ENCODE measurements at regions not wholly inside any gene's neighbourhood (a gene's known extent, or its start where the extent isn't known, plus 50 kb on each side); places are given as distances from the start of the nearest gene placed in this dataset.

DNA sequence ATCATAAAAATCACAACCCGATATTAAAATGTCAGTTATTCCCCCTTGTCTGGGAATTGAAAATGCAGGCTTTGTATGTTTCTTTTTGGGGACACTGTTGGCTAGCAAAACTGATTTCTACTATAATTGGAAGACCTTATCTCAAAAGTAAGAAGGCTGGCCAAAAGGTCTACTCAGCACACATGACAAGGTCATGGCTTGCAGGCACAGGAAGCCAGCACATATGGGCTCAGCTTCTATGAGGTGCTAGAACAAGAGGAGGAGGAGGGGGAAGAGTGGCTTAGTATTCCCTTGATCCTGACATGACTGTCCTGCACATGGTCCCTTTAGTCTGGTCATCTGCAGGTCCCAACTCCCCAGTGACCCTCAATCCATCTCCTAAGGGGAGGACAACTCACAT is 681.2 kb downstream of the SQOR start:
- H3K27me3 Mint-ChIP-seq: no peaks in the 10 kb centered on the region
- no peak overlapping the region for H3K4me3 Mint-ChIP-seq
- H3K36me3 Mint-ChIP-seq: no peaks in the 10 kb centered on the region
- no peaks in the 10 kb centered on the region for H3K9me3 Mint-ChIP-seq (ENCODE audit: low read depth)
- no peak overlapping the region for H3K27ac Mint-ChIP-seq
- H3K4me1 Mint-ChIP-seq (ENCODE audit: low read depth): no peaks in the 10 kb centered on the region

DNA sequence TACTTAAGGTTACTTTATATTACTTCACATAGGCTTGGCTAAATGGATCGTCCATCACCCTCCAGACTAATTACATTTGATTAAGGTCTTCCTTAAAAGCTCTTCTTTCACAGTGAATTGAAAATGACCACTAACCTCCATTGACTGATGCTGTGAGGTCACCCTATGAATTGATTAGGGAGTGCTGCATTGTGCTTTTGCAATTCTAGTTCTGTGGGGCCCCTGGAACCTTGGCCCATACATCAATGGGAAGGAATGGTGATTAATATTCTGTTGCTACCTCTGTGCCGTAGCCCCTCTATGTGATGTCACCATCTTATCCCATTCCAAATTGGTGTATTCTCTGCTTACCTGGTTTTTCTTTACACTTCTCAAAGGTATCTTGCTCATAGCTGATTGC is 682.2 kb downstream of the SQOR start:
- H3K36me3 Mint-ChIP-seq: no peaks in the 10 kb centered on the region
- no peak overlapping the region for H3K4me3 Mint-ChIP-seq
- H3K4me1 Mint-ChIP-seq (ENCODE audit: low read depth): no peaks in the 10 kb centered on the region
- H3K9me3 Mint-ChIP-seq (ENCODE audit: low read depth): no peaks in the 10 kb centered on the region
- no peaks in the 10 kb centered on the region for H3K27me3 Mint-ChIP-seq
- no peak overlapping the region for H3K27ac Mint-ChIP-seq

DNA sequence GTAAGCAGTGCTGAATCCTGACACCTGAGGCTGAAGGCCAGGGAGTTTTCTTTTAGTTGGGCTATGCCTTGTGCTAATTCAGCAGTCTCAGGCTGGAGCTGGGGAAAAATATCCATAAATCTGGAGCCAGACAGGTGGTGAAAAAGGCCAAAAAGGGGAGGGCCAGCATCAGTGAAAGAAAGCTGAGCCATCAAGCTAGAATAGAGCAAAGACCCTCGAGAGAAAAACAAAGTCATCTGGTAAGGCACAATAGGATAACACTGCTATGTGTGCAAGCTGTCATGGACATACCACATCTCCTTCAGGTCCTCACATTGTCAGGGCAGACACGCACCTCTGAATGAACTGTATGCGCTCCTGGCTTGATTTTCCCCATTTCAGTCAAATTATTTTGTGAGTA is 687.9 kb downstream of the SQOR start:
- Mint-ChIP-seq H3K27me3 (no peaks in the 10 kb centered on the region), H3K4me3 (no peak overlapping the region), H3K36me3 (no peaks in the 10 kb centered on the region), H3K9me3 (ENCODE audit: low read depth) (no peaks in the 10 kb centered on the region), H3K27ac (no peak overlapping the region), H3K4me1 (ENCODE audit: low read depth) (no peaks in the 10 kb centered on the region)

DNA sequence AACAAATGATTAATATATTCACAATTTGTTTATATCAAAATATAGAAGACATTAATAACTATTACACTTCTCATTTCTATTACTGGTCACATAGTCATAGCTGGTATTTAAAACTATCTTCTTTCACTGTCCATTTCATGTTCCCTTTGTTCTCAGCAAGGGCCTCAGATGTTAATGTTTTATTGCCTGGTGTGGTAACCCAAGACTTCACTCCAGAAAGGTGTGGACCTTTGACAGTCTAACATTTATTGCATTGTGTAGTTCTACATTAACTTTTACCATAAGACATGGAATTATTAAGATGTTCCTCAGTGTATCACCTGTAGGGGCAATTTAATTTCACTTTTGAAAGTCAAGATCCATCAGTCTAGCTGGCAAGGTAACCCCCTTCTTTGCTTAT is 691.3 kb downstream of the SQOR start:
- Mint-ChIP-seq H3K27me3 (peaks cover 3% of the 10 kb centered on the region), H3K36me3 (no peaks in the 10 kb centered on the region), H3K27ac (no peak overlapping the region), H3K9me3 (ENCODE audit: low read depth) (no peaks in the 10 kb centered on the region), H3K4me3 (no peak overlapping the region), H3K4me1 (ENCODE audit: low read depth) (no peaks in the 10 kb centered on the region)

DNA sequence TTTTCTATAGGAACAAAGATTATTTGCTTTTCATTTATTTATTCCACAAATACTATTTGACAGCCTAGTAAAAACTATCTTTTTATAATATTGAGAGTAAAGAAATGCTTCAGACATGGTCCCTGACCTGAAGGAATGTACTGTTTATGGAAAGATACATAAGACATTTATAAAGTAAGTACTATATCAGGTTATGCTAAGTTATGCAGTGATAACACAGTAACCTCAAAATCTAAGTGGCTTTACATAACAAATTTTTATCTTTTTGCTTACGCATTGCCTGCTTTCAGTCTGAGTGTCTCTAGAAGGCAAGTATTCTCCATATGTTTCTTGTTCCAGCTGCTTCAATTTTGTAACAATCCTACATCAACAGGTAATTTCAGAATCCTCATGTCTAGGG is 694.0 kb downstream of the SQOR start:
- Mint-ChIP-seq H3K27me3 (peaks cover 3% of the 10 kb centered on the region), H3K4me3 (no peak overlapping the region), H3K4me1 (ENCODE audit: low read depth) (no peaks in the 10 kb centered on the region), H3K36me3 (no peaks in the 10 kb centered on the region), H3K27ac (no peak overlapping the region), H3K9me3 (ENCODE audit: low read depth) (no peaks in the 10 kb centered on the region)

DNA sequence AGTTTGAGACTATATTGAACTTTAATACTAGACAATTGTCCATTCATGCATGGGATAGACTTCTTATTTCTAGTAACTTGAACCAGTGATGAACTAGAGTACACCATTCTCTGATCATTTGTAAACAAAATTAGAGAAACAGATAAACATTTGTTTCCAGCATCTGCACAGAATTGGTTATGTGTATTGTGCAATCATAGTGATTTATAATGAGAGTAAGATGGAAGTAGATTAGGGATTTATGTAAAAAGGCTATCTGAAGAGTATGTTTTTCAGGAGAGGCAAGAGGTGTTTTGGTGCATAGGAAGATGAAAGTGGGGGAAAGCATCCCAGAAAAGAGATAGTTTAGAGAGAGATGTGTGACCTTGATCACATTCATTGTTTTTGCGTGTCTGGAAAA is 695.0 kb downstream of the SQOR start:
- H3K27ac Mint-ChIP-seq: no peak overlapping the region
- H3K27me3 Mint-ChIP-seq: peaks cover 3% of the 10 kb centered on the region
- no peaks in the 10 kb centered on the region for H3K36me3 Mint-ChIP-seq
- no peaks in the 10 kb centered on the region for H3K9me3 Mint-ChIP-seq (ENCODE audit: low read depth)
- H3K4me3 Mint-ChIP-seq: no peak overlapping the region
- H3K4me1 Mint-ChIP-seq (ENCODE audit: low read depth): no peaks in the 10 kb centered on the region

DNA sequence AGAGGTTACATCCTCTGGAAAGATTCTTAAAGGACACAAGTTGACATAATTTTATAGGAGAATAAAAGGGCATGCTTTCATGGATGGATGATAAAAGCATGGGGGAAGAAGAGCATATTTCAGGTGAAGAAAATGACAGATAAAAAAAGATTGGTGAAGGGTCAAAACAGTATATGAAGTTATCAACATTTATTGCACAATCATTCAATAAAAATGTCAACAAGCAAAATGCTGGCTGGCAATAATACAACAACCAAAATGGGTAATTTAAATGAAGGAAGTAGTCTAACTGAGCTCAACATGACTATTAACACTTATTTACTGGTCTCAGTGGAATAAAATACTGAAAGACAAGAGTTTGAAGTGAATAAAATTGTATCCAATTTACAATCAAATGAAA is 696.7 kb downstream of the SQOR start:
- H3K36me3 Mint-ChIP-seq: no peaks in the 10 kb centered on the region
- peaks cover 3% of the 10 kb centered on the region for H3K27me3 Mint-ChIP-seq
- no peak overlapping the region for H3K4me3 Mint-ChIP-seq
- H3K9me3 Mint-ChIP-seq (ENCODE audit: low read depth): peaks cover under 1% of the 10 kb centered on the region
- no peak overlapping the region for H3K27ac Mint-ChIP-seq
- H3K4me1 Mint-ChIP-seq (ENCODE audit: low read depth): no peaks in the 10 kb centered on the region

DNA sequence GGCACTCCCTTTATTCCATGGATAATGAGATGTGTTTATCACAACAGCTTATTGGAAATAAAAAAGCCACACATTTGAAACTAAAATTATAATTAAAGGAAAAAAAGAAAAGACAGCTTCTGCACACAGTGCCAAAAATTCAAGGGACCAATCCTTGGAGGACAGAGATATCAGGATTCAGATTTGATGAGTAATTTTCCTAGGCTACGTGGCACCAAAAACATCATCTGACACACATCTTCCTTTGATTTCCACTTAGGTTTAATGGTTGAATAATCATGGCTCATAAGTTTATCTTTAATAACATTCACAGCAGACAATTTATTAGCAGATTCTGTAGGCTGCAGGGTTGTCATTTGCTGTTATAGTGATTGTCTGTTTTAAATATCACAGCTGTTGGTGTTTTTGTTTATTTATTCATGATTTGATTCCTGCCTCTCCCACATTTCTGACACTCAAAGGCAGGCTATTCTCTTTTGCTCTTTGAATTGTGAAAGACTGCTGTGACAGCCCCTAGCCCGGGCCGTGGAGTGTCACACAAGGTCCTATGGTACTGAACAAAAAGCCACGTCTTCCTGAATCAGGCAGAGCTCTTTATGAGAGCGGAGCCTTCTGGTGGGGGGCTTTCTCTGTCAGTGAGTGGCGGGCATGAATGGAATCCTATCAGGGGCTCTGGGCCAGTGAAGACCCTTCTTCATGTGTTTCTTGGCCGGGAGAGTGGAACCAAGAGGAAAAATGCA is 708.5 kb downstream of the SQOR start:
- no peaks in the 10 kb centered on the region for H3K36me3 Mint-ChIP-seq
- H3K9me3 Mint-ChIP-seq (ENCODE audit: low read depth): no peaks in the 10 kb centered on the region
- no peaks in the 10 kb centered on the region for H3K4me1 Mint-ChIP-seq (ENCODE audit: low read depth)
- H3K27me3 Mint-ChIP-seq: peaks cover 2% of the 10 kb centered on the region
- no peak overlapping the region for H3K27ac Mint-ChIP-seq
- H3K4me3 Mint-ChIP-seq: no peak overlapping the region

DNA sequence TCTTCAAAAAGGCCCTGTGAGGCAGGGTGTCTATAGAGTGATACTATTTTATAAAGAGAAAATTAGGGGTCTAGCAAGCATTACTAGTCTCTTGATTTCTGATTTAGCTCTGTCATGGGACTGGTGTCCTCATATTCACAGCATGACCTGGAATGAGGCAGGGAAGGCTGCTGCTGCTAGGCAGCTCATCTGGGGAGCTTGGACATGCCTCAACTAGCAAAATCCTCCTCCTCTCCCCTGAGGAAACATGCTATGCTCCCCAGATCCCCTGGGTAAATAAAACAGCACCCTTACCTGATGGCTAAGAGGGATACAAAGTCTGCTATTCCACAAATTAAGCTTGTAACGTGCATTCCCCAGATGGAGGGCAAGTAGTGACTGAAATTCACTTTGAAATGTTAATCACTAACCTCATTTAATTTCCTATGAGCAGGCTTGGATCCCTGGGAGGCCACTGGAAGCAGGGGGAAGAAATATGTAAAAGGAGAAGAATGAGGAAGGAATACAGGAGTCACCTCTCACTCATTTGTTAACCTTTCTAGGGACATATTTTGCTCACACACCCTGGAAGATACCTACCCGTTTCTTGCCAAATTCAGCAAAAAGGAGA is 709.4 kb downstream of the SQOR start:
- no peaks in the 10 kb centered on the region for H3K9me3 Mint-ChIP-seq (ENCODE audit: low read depth)
- peaks cover 2% of the 10 kb centered on the region for H3K27me3 Mint-ChIP-seq

DNA sequence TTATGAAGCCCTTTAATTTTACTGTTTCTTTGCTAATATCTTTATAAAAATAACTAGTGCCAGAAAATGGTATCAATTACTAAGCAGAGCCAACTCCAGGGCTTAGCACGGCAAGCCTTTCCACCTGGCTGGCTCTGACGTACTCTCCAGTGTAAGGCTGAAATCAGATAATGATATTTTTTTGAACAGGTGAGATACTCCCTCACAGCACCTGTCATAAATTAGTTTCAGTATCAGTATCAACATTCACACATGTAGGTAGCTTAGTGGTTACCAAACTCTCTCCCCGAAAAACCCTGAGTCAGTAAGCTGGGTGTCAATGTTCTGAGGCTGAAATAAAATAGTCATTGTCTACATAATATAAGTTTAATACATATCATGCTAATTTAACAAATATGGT is 710.1 kb downstream of the SQOR start:
- Mint-ChIP-seq H3K4me1 (ENCODE audit: low read depth) (no peaks in the 10 kb centered on the region), H3K9me3 (ENCODE audit: low read depth) (no peaks in the 10 kb centered on the region), H3K36me3 (no peaks in the 10 kb centered on the region), H3K27ac (no peak overlapping the region), H3K4me3 (no peak overlapping the region), H3K27me3 (peaks cover 2% of the 10 kb centered on the region)

More for the DNA sequence above, 709.4 kb downstream of the SQOR start:
- Mint-ChIP-seq H3K27ac (no peak overlapping the region), H3K36me3 (no peaks in the 10 kb centered on the region), H3K4me3 (no peak overlapping the region), H3K4me1 (ENCODE audit: low read depth) (no peaks in the 10 kb centered on the region)

DNA sequence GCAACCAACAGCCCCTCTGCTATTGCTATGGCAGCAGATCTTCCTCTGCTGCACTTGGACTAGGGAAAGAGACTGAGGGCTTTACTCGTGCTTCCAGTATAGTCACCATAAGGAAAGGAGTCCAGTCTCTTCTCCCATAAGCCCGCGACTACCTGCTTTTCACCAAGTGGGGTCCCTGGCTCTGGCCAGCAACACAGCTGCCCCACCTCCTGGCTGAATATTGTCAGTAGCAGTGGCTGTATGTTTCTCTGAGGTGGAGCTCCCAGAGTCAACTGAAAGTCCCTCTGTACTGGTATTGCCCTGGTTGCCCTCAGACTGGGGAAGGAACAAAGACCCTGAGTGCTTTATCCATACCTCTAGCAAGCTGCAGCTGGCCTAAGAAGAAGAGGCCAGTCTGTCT is 719.6 kb downstream of the SQOR start:
- H3K27ac Mint-ChIP-seq: no peak overlapping the region
- H3K4me3 Mint-ChIP-seq: no peak overlapping the region
- no peaks in the 10 kb centered on the region for H3K4me1 Mint-ChIP-seq (ENCODE audit: low read depth)
- no peaks in the 10 kb centered on the region for H3K36me3 Mint-ChIP-seq
- no peaks in the 10 kb centered on the region for H3K27me3 Mint-ChIP-seq
- H3K9me3 Mint-ChIP-seq (ENCODE audit: low read depth): peaks cover 4% of the 10 kb centered on the region

DNA sequence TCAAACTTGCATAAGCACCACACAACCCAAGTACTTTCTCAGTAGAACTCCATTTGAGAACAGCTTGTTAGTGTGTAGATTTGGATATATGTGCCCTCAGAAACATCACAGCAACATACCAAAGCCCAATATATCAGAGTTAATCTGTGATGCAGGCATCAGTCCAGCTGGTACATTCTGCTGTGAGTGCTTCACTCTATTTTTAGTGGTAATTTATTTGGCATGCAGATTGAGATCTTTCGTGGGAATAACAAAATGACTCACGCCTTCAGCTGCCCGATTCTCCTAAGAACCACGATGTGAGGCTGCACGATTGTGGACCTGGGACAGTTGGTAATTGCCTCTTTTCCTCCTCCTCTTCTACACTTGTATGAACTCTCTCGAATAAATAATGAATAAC is 730.7 kb downstream of the SQOR start:
- peaks cover 2% of the 10 kb centered on the region for H3K27me3 Mint-ChIP-seq
- H3K36me3 Mint-ChIP-seq: no peaks in the 10 kb centered on the region
- no peak overlapping the region for H3K4me3 Mint-ChIP-seq
- peaks cover 4% of the 10 kb centered on the region for H3K9me3 Mint-ChIP-seq (ENCODE audit: low read depth)
- H3K27ac Mint-ChIP-seq: no peak overlapping the region
- no peaks in the 10 kb centered on the region for H3K4me1 Mint-ChIP-seq (ENCODE audit: low read depth)

DNA sequence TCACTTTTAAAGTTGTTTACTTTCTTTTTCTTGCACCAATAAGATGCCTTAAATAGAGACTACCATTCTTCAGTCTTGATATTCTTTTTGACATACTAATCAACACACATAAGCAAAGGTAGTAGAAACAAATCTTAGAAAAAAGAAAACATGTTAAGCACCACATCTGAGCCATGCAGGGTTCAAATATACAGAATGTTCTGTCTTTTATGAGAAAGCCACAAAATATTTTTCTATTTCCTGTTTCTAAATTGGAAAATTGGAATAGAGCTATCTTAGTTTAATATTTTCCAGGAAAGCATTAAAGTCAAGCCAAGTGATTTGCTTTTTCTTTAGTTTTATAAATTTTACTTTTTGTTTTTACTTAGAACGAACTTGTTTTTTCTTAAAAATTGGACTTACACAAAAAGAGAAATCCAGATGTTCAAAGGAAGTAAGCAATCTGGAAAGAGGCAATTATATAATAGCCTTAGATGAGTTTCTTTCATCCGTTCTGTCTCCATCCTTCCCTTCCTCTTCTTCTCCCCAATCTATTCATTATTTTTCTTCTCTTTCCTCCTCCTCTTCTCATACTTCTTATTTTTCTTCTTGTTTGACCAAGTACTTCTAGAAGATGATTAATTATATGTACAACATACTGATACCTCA is 731.7 kb downstream of the SQOR start:
- Mint-ChIP-seq H3K27ac (no peak overlapping the region), H3K4me3 (no peak overlapping the region), H3K9me3 (ENCODE audit: low read depth) (peaks cover 4% of the 10 kb centered on the region), H3K4me1 (ENCODE audit: low read depth) (no peaks in the 10 kb centered on the region), H3K27me3 (peaks cover 2% of the 10 kb centered on the region), H3K36me3 (no peaks in the 10 kb centered on the region)

DNA sequence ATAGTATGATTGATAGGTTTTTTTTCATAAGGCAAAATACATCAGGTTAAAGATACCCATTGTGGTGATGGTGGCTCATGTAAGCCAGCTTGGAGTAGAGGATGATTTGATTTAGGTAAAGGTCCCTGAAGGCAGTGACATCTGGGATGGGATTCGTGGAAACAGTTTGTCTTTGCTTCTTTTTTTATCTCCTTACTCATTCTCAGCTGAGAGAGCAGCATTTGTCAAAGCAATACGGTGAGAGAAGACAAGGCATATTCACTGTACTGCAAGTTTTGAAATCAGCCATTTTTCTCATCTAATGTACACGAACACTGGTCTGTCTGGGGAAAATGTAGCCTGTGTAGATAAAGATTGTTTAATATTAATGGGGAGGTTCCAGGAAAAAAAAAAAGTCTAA is 749.1 kb downstream of the SQOR start:
- Mint-ChIP-seq H3K27me3 (peaks cover 2% of the 10 kb centered on the region), H3K9me3 (ENCODE audit: low read depth) (peaks cover 14% of the 10 kb centered on the region), H3K27ac (no peak overlapping the region), H3K4me1 (ENCODE audit: low read depth) (no peaks in the 10 kb centered on the region), H3K4me3 (no peak overlapping the region), H3K36me3 (no peaks in the 10 kb centered on the region)

DNA sequence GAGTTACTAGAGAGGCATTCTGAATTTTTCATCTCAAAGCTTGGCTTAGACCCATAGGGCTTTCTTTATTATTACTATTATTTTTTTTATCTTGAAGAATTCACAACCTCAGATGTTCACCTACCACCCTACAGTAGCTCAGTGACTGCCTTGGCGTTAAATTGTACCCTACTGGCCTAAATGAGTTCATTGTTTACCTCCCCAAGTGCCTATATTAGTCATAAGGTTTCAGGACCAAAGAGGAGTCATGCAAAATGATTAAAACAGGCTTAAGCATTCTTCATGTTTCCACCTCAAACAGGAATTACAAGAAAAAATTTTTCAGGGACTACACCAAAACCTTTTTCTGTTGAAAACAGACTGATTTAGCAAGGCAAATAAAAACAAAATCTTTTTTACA is 751.5 kb downstream of the SQOR start:
- Mint-ChIP-seq H3K9me3 (ENCODE audit: low read depth) (peaks cover 22% of the 10 kb centered on the region), H3K36me3 (no peaks in the 10 kb centered on the region), H3K27ac (no peak overlapping the region), H3K4me1 (ENCODE audit: low read depth) (no peaks in the 10 kb centered on the region), H3K27me3 (peaks cover 2% of the 10 kb centered on the region), H3K4me3 (no peak overlapping the region)

DNA sequence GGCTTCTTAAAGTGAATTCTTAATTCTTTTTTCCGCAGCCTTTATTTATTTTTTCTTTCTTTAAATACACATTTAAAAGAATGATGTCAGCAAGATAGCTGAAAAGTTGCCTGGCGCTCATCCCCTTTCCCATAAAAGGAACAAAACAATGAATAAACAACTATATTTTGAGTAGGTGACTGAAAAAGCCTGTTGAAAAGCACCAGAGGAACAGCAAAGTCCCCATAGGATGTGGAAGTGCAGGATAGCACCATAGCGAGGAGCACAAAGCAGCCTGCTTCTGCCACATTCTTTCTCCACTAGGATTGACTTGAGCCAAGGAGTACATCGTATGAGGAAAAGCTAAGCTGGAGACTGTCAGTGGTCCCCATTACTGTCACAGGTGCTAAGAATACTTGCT is 754.9 kb downstream of the SQOR start:
- Mint-ChIP-seq H3K9me3 (ENCODE audit: low read depth) (peaks cover 21% of the 10 kb centered on the region), H3K36me3 (no peaks in the 10 kb centered on the region), H3K4me3 (no peak overlapping the region), H3K27me3 (peaks cover 2% of the 10 kb centered on the region), H3K4me1 (ENCODE audit: low read depth) (no peaks in the 10 kb centered on the region), H3K27ac (no peak overlapping the region)

Measured in activated naive CD8-positive, alpha-beta T cell (primary cell).